ENCODE measurements at regions not wholly inside any gene's neighbourhood (a gene's known extent, or its start where the extent isn't known, plus 50 kb on each side); places are given as distances from the start of the nearest gene placed in this dataset.

DNA sequence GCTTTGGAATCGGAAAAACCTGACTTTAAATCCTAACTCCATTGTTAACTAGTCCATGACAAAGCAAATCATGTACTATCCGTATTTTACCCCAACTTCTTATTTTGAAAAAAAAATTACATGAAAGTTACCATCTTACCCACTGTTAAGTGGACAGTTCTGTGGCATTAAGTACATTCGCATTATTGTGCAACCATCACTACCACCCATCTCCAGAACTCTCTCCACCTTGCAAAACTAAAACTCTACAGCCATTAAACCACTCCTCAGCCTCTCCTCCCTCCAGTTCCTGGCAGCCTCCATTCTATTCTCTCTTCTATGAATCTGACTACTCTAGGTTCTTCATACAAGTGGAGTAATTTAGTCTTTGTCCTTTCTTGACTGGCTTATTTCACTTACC is 176.5 kb downstream of the USP12 start:
- Histone ChIP-seq H3K4me3 (ENCODE audit: low read depth, low read length) (no peak overlapping the region), H3K27me3 (replicated peaks; ENCODE audit: control insufficient read depth, insufficient read depth, low read length) (no peaks in the 10 kb centered on the region), H3K4me1 (no peaks in the 10 kb centered on the region; the same call in 1 of the 2 replicates), H3K36me3 (ENCODE audit: control insufficient read depth, insufficient read depth, low read length) (no peaks in the 10 kb centered on the region), H3K9me3 (no peaks in the 10 kb centered on the region)
- intact Hi-C loops (cut with micrococcal nuclease; ENCODE audit: unreplicated experiment): no loop called here
- BruUV-seq (replicated peaks): no TSS peak
- no peaks in the 10 kb centered on the region for H3K36me3 Mint-ChIP-seq (ENCODE audit: insufficient read depth, unreplicated experiment)
- TF ChIP-seq, protein P1, sequence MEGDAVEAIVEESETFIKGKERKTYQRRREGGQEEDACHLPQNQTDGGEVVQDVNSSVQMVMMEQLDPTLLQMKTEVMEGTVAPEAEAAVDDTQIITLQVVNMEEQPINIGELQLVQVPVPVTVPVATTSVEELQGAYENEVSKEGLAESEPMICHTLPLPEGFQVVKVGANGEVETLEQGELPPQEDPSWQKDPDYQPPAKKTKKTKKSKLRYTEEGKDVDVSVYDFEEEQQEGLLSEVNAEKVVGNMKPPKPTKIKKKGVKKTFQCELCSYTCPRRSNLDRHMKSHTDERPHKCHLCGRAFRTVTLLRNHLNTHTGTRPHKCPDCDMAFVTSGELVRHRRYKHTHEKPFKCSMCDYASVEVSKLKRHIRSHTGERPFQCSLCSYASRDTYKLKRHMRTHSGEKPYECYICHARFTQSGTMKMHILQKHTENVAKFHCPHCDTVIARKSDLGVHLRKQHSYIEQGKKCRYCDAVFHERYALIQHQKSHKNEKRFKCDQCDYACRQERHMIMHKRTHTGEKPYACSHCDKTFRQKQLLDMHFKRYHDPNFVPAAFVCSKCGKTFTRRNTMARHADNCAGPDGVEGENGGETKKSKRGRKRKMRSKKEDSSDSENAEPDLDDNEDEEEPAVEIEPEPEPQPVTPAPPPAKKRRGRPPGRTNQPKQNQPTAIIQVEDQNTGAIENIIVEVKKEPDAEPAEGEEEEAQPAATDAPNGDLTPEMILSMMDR (IDR thresholded peaks at IDR 0.05; ENCODE audit: insufficient read depth in 1 of 2, low read depth in 1 of 2, low read length in 1 of 2, severe bottlenecking in 1 of 2, unreplicated experiment in 1 of 2): no peak
- POLR2A ChIA-PET: no interaction called here
- H3K4me3 Mint-ChIP-seq (ENCODE audit: unreplicated experiment): no peak overlapping the region
- CTCF ChIA-PET: no interaction called here
- H3K9me3 Mint-ChIP-seq (ENCODE audit: unreplicated experiment): no peaks in the 10 kb centered on the region
- DNase-seq: no peak
- no peaks in the 10 kb centered on the region for H3K27me3 Mint-ChIP-seq (ENCODE audit: insufficient read depth, unreplicated experiment)
- H3K4me1 Mint-ChIP-seq (ENCODE audit: low read depth, unreplicated experiment): no peaks in the 10 kb centered on the region
- no peak overlapping the region for H3K27ac Mint-ChIP-seq (ENCODE audit: unreplicated experiment)

DNA sequence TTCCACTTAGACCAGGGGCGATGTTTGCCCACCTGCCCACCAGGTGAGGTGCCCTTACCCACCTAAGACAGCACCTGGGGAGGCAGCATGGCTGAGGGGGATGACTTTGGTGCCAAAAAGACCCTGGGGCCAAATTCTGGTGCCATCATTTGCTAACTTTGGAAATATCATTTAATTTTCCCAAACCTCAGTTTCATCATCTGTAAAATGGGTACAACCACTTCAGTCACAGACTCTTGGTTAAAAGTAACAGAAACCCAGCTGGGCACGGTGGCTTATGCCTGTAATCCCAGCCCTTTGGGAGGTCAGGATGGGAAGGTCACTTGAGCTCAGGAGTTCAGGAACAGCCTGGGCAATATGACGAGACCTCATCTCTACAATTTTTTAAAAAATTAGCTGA is 177.8 kb downstream of the USP12 start:
- Histone ChIP-seq H3K36me3 (ENCODE audit: control insufficient read depth, insufficient read depth, low read length) (no peaks in the 10 kb centered on the region), H3K4me1 (no peaks in the 10 kb centered on the region; the same call in 1 of the 2 replicates), H3K4me3 (ENCODE audit: low read depth, low read length) (no peak overlapping the region), H3K27me3 (replicated peaks; ENCODE audit: control insufficient read depth, insufficient read depth, low read length) (no peaks in the 10 kb centered on the region), H3K9me3 (no peaks in the 10 kb centered on the region)
- DNase-seq: no peak
- Mint-ChIP-seq H3K36me3 (ENCODE audit: insufficient read depth, unreplicated experiment) (no peaks in the 10 kb centered on the region), H3K4me1 (ENCODE audit: low read depth, unreplicated experiment) (peaks cover 6% of the 10 kb centered on the region), H3K4me3 (ENCODE audit: unreplicated experiment) (no peak overlapping the region), H3K9me3 (ENCODE audit: unreplicated experiment) (no peaks in the 10 kb centered on the region), H3K27ac (ENCODE audit: unreplicated experiment) (no peak overlapping the region), H3K27me3 (ENCODE audit: insufficient read depth, unreplicated experiment) (no peaks in the 10 kb centered on the region)
- CTCF ChIA-PET: interaction anchor here (1.0 kb wide), 1 partner anchor 368 kb away, joined by 3 read pairs; no protein-coding TSS in a partner anchor
- POLR2A ChIA-PET: no interaction called here
- TF ChIP-seq, protein P1 (IDR thresholded peaks at IDR 0.05; ENCODE audit: insufficient read depth in 1 of 2, low read depth in 1 of 2, low read length in 1 of 2, severe bottlenecking in 1 of 2, unreplicated experiment in 1 of 2): no peak
- BruUV-seq (replicated peaks): no TSS peak
- intact Hi-C loops (cut with micrococcal nuclease; ENCODE audit: unreplicated experiment): no loop called here

DNA sequence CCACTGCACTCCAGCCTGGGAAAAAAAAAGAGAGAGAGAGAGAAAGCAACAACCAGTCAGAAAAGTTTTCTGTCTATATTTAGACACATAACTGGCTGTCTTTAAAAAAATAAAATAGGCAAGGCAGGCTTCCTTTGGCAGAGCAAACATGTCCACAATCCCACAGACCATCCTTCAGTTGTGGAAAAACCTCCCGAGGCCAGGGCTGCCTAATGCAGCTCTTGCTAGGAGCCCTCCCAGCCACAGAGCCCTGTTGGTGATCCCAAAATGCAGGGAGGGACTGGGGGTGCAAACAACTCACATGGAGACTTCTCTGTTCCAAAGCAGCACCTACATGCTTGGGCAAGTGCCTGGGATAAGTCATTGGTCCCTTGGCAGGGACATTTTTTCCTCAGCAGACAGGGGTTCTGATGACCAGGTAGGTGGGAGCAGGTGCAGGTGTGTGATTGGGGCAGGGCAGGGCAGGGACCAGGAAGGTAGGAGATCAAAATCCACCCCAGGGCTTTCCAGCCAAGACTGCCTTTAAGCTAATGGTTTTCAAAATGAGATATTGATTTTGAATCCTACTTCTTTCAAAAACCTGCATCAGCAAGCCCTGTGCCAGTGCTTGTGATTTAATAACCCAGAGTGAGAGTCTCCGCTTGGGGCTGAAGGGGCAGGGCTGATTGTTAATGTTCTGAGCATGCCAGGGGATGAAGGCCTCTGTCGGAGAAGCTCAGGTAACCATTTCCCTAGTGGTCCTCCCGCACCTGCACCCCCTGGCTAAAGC is 178.5 kb downstream of the USP12 start:
- peak in 1 of 2 experiments; percentile 13 for DNase-seq
- CTCF ChIA-PET: interaction anchor here (1.0 kb wide), 1 partner anchor 369 kb away, joined by 3 read pairs; no protein-coding TSS in a partner anchor

More for the DNA sequence above, 178.5 kb downstream of the USP12 start:
- no TSS peak for BruUV-seq (replicated peaks)
- Mint-ChIP-seq H3K36me3 (ENCODE audit: insufficient read depth, unreplicated experiment) (no peaks in the 10 kb centered on the region), H3K9me3 (ENCODE audit: unreplicated experiment) (no peaks in the 10 kb centered on the region), H3K27ac (ENCODE audit: unreplicated experiment) (no peak overlapping the region), H3K4me3 (ENCODE audit: unreplicated experiment) (no peak overlapping the region), H3K27me3 (ENCODE audit: insufficient read depth, unreplicated experiment) (no peaks in the 10 kb centered on the region), H3K4me1 (ENCODE audit: low read depth, unreplicated experiment) (peaks cover 13% of the 10 kb centered on the region)
- TF ChIP-seq, protein P1 (IDR thresholded peaks at IDR 0.05; ENCODE audit: insufficient read depth in 1 of 2, low read depth in 1 of 2, low read length in 1 of 2, severe bottlenecking in 1 of 2, unreplicated experiment in 1 of 2): no peak
- H3K27me3 ChIP-seq (replicated peaks; ENCODE audit: control insufficient read depth, insufficient read depth, low read length): no peaks in the 10 kb centered on the region
- intact Hi-C loops (cut with micrococcal nuclease; ENCODE audit: unreplicated experiment): no loop called here
- POLR2A ChIA-PET: no interaction called here
- no peak overlapping the region for H3K4me3 ChIP-seq (ENCODE audit: low read depth, low read length)
- H3K36me3 ChIP-seq (ENCODE audit: control insufficient read depth, insufficient read depth, low read length): no peaks in the 10 kb centered on the region
- H3K9me3 ChIP-seq: no peaks in the 10 kb centered on the region
- H3K4me1 ChIP-seq: peaks cover 3% of the 10 kb centered on the region; the same call in 1 of the 2 replicates
